Stimulated activated CD8-positive, alpha-beta memory T cell treated with anti-CD3 and anti-CD28 coated beads, Interleukin-15, amount 100 ng/mL, for 48 hours (primary cell): ENCODE measurements at regions not wholly inside any gene's neighbourhood (a gene's known extent, or its start where the extent isn't known, plus 50 kb on each side); places are given as distances from the start of the nearest gene placed in this dataset.

ENCODE experiments used
- DNase-seq, 2 donors: peaks; one replicate each; pipeline ENCODE4 v3.0.0-alpha.2; 2020; ENCODE audit warnings: low read depth in 2 of 2

DNA sequence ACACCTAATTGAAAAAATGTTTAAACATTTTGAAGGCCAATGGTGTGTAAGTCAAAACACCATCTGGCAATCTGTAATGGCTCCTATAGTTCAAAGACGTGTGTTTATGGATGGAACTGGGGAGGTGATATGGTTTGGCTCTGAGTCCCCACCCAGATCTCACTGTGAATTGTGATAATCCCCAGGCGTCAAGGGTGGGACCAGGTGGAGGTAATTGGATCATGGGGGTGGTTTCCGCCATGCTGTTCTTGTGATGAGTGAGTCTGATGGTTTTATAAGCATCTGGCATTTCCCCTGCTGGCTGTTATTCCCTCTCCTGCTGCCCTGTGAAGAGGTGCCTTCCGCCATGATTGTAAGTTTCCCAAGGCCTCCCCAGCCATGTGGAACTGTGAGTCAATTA, 52.2 kb downstream of the ADRA2C start:
- no peak for DNase-seq

DNA sequence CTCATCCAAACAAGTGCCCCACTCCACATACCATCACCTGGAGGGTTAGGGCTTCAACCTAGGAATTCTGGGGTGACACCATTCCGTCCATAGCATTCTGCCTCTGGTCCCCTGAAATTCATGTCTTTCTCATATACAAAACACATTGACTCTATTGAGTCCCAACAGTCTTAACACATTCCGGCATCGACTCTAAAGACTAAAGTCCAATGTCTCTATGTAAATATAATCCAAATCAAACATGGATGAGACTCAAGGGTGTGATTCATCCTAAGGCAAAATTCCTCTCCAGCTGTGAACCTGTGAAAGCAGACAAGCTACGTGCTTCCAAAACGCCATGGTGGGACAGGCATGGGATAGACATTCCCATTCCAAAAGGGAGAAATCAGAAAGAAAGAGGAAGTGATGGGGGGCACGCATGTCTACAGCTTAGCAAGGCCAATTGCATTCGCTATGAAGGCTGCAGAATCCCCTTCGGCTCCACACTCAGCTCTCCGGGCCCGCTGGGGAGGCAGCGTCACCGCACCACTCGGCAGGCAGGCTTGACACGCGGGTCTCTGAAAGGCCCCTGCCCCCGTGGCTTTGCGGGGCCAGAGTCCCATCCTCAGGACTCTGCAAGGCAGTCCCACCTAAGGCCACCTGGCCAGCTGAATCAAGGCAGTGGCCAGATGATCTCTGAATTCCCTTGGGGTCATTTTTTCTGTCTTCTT, 53.2 kb downstream of the ADRA2C start:
- DNase-seq, result no peak

DNA sequence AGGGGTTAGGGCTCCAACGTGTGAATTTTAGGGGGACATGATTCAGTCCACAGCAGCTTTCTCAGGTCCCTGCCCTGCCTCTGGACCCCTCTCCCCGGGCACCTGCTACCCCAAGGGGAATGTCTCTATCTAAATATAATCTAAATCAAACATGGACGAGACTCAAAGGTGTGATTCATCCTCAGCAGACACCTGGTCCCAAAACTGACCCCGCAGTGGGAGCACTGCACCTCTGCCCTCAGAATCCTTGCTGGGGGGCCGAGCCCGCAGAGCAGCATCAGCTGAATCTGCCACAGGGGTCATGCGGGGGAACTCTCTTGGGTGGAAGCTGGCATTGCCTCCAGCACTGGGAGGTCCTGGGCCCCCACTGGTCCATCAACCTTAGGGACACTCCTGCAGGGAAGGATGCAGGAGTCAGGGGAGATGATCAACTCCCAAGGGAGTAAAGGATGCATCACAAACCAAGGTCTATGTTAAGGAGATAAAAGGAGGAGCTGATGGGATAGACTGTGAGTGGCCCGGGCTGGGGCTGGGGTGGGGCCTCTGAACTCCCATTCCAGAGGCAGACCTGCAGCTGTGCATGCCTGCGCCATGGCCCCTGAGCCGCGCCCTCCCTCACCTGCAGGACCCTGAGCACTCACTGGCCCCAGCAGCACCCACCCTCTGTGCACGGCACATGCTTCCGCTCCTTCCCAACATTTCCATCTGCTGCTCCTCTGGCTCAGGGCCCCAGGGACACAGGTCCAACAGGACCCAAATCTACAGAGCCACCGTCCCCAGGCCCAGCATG, 54.0 kb downstream of the ADRA2C start:
- DNase-seq, result no peak

DNA sequence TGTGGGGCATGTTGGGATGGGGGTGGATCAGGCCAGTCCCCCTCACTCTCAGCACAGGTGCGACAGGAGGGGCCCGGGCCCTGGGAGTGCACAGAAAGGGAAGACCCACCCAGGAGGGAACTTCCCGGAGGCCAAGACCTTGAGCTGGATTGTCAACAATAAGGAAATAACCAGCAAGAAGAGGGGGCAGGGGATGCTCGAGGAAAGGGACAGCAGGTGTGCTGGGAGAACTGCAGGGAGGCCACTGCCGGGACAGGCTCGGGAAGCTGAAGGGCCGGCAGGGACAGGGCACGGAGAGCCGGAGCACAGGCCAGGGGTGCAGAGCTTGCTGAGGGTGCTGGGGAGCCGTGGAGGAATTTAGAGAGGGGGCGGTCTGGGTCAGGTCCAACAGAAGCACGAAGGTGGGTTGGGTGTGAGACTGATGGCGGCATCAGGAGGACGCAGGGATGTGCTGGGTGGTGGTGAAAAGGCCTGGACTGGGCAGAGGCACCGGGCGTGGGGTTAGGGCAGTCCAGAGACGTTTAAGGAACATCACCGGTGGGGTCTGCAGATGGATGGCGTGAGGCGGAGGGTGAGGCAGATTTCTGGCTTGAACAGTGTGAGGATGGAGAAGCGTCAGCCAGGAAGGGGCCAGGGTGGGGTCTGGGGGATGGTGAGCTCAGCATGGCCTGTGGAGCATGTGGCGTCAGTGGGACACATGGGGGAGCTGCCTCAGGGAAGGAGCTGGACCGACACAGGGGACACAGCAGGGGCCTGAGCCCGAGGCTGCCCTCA, 54.8 kb downstream of the ADRA2C start:
- no peak for DNase-seq

DNA sequence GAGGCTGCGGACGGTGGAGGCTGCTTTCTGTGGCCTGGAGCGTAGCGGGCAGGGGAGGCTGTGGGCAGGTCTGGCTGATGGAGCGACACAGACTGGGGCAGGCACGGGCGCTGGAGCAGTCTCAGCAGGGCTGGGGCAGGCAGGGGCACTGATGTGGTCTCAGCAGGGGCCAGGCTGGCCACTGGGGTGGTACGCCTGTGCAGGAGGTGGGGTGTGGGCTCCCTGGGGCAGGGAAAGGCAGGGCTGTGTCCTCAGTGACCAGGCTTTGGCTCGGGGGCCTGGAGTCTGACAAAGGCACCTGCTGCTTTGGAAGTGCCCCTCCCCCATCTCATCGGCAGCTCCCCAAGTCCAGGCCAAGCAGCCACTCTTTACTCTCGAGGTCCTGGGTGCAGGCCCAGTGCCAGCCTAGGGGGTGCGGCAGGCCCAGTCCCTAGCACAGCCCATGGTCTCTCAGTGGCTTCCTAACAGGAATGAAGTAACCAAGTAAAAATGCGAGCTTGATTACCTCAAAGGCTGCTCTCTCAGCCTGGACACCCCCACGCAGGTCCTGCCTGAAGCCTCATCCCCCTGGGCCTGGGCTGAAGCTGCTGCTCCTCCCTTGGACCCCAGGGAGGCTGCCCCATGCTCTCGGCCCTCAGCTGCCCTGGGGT, 55.5 kb downstream of the ADRA2C start:
- DNase-seq, result no peak

DNA sequence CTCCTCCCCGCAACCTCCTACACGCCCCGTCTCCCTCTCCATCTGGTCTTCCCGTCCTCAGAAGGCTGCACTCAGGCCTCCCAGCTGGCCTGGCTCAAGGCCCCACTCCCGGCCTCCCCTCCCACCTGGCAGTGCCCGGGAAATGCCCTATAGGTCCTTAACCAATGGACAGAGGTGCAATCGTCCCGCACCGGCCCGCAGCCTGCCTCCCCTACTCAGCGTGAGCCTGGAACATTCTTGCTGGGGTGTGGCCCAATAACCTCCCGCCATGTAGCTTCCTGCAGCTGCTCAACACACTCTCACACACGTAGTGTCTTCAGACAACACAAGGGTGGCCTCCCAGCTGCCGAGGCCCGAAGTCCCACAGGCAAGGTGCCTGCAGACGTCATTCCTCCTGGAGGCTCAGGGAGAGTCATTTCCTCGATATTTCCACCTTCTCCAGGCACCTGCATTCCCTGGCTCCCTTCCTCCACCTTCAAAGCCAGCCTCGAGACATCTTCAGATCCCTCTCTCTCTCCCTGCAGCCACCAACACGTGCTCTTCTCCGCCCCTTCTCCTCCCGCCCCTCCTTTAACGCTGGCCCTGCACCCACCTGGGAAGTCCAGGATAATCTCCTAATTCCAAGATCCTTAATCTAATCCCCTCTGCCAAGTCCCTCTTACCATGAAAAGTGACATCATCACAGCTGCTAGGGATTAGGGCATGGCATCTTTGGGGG, 56.2 kb downstream of the ADRA2C start:
- no peak for DNase-seq

DNA sequence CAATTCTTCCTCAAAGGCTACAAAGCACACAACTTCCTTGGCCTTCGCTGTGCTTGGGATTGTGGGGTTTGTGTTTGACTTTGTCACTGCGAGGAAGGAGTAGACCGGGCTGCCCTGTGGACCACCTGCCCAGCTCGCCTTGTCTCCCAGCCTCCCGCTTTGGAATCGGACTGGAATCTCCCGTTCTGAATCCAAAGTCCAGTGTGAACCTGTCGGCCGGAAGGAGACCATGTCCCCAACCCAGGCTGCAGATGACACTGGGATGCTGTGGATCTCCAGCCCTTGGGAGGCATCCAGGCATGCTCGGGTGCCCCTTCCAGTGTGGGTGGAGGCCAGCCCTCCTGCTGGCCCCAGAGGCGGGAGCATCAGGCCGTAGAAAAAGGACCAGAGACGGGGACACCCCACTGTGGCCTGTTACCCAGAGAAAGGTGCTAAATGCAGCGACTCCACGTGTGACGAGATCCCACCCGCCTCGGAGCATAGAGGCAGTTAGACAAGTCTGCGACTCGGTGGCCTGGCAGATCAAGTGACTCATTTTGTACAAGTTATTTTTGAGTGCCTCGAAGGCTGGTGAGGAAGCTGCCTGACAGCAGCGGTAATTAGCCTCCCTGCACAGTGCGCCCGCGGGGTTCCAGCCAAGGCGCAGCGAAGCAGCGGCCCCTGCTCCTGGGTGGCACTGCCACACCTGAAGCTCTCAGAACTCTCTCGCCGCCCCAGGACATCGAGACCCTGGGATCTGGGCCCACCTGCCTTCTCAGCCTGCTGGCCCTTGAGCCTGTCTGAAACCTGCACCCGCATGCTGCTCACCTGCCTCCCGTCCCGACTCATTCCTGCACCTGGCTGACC, 57.5 kb downstream of the ADRA2C start:
- no peak for DNase-seq

DNA sequence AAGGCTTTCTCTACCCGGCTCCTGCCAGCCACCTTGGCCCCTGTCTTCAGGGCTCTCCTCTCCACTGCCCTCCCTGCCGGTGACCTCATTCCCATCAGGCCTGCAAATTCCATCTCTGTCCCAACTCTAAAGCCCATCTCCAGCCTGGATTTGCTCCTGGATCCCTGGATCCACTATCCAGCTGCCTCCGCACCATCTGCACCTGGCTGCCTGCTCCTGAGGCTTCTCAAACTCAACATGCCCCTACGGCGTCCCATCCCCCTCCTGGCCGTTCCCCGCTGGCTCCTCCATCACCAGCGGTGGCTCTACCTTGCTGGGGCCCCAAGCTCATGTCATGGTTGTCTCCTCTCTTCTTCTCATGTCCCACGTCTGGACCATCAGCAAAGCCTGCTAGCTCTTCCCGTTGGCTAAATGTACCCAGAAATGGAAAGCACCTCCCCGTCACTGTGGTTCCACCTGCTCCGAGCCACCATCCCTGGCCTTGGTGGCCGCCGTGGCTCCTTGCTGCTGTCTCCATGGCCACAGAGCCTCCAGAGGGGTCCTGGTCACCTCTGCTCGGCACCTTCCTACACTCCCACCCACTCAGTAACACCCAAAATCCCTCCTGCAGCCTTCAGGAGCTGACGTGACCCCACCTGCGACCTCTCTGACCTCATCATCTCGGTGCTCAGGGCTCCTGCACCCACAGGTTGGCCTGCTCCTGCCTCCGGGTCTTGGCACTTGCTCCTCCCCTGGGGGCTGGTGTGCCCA, 58.5 kb downstream of the ADRA2C start:
- DNase-seq, result no peak

DNA sequence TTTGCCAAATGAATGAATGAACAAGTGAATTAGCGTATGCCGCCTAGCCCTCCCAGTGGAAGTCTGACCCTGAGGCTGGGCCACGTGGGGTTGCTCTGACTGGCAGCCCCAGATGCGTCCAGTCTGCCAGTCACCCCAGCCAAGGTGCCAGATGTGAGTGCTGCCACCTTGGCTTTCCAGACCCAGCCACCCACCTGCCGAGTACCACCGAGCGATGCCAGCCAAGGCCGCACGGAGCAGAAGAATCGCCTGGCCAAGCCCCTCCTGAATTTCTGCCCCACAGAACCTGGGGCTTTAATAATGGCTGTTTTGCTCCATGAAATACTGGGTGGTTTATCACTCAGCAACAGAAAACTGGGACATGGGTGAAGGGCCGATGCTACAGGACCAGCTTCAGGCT, 59.3 kb downstream of the ADRA2C start:
- DNase-seq, result no peak

DNA sequence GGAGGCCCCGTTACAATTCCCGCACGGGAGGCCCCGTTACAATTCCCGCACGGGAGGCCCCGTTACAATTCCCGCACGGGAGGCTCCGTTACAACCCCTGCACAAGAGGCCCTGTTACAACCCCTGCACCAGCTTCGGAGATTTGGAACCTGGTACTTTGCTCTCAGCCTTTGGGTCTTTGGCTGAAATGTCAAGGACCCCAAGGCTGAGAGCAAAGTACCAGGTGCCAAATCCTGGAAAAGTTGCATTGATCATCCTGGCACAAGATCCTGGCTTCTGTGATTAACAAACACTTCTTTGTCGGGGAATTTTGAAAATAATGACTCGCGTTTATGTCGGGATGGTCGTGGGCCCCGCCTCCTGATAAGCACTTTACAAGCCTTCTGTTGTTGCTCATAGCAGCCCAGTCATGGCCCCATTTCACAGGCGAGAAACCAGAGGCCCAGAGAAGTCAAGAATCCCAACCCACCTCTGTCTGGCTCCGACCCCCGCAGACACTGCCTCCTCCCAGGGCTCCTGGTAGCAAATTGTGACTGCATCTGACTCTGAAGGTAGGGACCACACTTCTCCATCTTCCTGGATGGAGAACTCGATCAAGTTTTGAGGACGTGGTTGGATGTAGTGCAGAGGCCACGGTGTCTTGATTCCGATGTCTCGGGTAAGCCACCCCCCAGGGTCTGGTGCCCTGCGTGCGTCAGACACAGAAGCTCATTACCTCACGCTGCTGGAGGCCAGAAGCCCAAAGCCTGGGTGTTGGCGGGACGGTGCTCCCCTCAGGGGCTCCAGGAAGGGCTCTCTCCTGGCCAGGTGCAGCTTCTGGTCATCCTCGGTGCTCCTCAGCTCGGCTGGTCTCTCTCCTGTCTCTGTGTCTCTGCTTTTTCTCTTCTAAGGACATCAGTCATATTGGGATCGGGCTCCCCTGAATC, 60.3 kb downstream of the ADRA2C start:
- no peak for DNase-seq

DNA sequence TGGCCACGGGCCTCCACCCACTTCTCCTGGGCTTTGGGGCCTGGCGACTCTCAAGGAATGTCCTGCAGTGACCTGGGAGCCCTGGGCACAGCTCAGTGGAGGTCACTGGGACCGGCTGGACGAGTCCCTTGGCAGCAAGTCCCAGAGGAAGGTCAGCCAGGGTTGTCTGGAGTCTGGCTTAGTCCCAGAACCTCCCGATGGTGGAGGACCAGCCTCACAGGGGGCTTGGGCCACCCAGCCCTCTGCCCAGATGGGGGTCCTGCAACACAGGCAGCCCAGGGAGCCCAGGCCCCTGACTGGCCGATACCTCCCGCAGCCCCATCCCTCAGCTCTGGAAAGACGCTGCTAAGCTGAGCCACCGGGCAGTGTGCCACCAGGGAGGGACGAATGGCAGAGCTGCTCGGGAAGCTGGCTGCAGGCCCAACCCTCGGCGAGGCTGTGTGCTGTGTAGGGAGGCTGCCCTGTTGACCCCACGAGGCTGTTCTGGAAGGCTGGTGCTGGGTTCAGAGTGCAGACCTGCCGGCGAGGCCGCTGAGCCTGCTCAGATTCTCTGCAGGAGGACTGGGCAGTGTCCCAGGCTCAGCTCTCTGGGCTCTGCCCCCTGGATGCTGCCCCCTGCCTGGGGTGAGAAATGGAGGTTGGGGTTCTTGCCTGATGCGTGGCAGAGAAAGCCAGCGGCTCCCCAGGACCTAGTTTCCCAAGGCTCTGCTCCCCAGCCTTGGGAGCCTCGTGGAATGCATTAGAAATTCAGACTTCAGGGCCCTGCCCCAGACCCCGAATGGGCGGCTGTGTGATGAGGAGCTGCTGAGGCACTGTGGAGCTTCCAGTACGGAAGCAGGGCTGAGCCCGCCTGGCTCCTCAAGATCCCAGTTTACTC, 61.7 kb downstream of the ADRA2C start:
- DNase-seq, result no peak

DNA sequence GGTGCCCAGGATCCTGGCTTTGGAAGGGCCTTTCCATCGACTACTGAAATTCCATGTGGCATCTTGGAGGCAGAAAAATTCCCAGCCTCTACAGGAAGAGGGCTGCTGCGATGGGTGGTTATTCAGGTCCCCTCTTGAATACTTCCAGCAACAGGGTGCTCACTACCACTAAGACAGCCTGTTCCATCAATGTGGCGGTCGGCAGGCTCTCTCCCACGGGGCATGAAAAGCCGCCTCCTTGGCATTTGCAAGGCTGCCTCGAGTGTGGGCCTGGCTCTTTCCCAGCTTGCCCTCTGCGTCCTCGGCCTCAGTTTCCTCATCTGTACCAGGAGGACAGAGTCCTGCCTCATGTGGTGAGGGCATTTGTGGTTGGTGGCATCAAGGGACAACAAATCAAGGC, 62.4 kb downstream of the ADRA2C start:
- no peak for DNase-seq

DNA sequence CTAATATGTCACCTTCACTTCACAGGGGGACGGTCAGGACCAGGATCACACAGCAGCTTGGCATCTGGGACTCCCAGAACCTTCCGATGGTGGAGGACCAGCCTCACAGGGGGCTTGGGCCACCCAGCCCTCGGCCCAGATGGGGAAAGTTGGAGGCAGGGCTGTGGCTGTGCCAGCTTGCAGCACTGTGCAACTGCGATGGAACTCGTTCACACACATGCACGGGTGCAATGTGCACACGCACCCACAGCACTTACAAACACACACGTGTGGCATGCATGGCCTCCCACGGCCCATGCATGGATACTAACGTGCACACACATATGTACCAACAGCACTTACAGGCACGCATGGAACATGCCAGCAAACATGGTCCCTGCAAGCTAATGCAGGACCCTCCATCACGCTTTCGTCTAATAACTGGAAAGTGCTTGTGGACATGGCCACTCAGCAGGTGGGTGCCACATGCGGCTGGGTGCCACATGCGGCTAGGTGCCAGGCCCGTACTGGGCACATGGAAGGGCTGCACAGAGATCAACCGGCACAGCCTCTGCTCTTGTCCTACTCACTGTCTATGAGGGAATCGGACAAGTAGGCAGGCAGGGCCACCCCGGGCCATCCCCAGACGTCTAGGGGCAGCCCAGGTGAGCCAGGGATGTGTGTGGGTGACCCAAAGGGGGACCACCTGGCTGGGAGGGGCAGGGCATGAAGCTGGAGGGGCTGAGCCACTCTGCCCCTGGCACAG, 63.2 kb downstream of the ADRA2C start:
- no peak for DNase-seq

DNA sequence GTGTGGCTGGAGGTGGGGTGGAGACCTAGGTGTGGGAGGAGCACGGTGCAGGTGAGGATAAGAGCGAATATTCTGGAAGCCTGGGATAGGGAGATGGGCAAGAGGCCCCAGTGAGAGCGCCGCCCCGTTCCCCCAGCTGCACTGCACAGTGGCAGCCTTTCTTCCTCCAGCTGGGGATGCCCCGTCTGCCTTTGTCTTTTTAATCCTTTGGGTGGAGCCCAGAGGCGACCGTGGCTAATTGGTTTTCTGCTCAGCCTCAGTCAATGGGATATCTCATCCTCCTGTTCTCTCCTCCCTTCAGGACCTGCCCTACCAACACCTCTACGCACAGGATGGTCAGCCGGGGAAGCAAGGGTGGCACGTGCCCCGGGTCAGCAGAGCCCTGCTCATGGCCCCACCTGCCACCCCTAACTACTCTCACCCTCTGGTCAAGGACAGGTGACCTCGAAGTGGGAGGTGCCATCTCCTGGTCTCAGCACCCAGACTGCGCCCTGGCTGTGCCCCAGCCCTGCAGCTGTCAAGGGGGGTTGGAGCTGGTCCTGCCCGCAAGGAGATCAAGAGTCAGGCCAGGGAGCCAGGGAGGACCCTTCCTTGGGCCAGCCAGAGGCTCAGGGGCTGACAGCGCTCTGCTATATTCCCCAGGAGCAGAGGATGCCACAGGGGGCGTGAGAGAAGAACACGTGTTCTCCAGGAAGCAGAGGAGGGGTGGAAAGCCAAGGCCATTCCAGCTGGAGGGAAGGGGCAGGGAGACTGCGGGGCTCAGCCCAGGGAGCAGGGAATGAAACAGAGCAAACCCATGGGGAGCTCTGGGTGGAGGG, 64.0 kb downstream of the ADRA2C start:
- no peak for DNase-seq

DNA sequence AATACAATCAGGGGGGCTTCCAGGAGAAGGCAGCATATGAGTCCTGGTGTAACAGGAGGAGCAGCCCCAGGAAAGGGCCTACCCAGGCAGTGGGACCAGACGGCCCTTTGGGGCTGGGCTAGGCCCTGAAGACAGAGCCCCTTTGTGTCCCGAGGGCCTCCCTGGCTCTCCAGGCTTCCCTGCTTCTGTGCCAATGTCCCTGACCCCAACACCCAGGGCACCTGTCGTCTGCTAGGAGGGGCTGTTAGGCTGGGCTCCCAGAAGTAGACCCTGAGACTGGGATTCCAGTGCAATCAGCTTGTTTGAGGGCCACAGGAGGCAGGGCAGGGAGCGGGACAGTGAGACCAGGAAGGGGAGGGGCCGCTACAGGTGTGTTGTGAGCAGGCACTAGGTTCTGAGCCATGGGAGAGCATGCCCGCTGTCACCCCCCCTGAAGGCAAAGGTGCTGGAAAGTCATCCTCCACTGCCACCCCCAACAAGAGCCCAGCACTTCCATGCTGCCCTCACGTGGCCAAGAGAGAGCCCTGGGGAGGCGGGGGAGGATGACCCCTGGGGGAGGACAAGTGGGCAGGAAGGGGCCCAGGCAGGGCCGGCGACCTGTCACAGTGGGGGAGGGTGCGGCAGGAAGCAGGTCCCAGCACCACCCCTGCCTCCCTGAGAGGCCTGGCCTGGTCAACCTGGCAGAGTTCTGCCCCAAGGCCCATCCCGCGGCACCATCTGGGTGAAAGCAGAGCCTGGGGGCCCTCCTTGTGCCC, 64.8 kb downstream of the ADRA2C start:
- DNase-seq, result no peak
